ENCODE measurements at regions not wholly inside any gene's neighbourhood (a gene's known extent, or its start where the extent isn't known, plus 50 kb on each side); places are given as distances from the start of the nearest gene placed in this dataset.

DNA sequence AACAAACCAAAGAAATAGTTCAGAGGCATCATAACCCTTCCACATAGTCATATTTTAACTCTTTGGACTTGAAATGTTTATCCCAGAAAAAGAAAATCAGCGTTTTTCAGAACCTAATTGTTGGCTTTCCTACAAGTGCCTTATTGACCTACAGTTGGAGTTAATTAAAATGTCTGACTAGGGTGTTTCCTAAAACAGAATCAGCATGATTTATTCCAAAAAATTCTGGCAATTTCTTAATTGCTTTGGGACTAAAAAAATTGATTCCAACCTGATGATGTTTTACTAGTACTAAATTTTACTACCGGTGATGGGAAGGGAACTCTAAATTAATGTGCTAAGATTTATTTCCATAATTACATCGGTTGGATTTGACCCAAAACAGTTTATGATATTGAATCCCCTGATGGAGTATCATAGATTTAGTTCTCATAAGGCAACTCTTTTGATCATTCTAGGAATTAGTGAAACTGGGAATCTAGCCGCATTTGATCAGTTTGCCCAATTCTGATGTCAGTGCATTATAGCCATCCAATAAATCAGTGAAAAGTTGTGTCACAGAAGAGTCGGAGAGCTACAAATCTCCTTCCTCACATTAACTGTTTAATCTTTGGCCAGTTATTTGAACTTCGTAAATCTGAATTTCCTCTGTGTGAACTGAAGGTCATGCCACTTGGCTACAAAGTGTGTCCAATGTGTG, 134.3 kb upstream of the DSEL start:
- TF ChIP-seq, protein P1, sequence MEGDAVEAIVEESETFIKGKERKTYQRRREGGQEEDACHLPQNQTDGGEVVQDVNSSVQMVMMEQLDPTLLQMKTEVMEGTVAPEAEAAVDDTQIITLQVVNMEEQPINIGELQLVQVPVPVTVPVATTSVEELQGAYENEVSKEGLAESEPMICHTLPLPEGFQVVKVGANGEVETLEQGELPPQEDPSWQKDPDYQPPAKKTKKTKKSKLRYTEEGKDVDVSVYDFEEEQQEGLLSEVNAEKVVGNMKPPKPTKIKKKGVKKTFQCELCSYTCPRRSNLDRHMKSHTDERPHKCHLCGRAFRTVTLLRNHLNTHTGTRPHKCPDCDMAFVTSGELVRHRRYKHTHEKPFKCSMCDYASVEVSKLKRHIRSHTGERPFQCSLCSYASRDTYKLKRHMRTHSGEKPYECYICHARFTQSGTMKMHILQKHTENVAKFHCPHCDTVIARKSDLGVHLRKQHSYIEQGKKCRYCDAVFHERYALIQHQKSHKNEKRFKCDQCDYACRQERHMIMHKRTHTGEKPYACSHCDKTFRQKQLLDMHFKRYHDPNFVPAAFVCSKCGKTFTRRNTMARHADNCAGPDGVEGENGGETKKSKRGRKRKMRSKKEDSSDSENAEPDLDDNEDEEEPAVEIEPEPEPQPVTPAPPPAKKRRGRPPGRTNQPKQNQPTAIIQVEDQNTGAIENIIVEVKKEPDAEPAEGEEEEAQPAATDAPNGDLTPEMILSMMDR (IDR thresholded peaks at IDR 0.05; ENCODE audit: control insufficient read depth, insufficient read depth, low read depth, low read length, missing control alignments), result no peak
- no peak overlapping the region for H3K4me3 ChIP-seq (ENCODE audit: control insufficient read depth, low read depth, low read length)

GRCh38 chr18:67646890-67647289, 130.4 kb upstream of the DSEL start:
- TF ChIP-seq, protein P1 (IDR thresholded peaks at IDR 0.05; ENCODE audit: control insufficient read depth, insufficient read depth, low read depth, low read length, missing control alignments), result no peak
- DNase-seq (ENCODE audit: low read depth), result no peak
- H3K4me3 ChIP-seq (ENCODE audit: control insufficient read depth, low read depth, low read length), result no peak overlapping the region

More for the DNA sequence above, 134.3 kb upstream of the DSEL start:
- DNase-seq (ENCODE audit: low read depth), result no peak

DNA sequence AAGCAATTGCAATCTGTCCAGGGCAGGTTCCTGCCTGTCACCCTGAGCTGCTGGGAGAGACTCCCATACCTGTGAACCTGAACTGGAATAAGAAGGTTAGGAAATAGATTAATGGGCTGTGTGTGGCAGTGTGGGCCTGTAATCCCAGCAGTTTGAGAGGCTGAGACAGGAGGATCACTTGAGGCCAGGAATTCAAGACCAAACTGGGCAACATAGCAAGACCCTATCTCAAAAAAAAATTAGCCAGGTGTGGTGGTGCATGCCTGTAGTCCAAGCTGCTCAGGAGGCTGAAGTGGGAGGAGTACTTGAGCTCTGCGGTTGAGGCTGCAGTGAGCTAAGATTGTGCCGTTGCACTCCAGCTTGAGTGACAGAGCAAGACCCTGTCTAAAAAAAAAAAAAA, 127.7 kb upstream of the DSEL start:
- DNase-seq (ENCODE audit: low read depth), result no peak
- TF ChIP-seq, protein P1 (IDR thresholded peaks at IDR 0.05; ENCODE audit: control insufficient read depth, insufficient read depth, low read depth, low read length, missing control alignments), result no peak
- H3K4me3 ChIP-seq (ENCODE audit: control insufficient read depth, low read depth, low read length), result no peak overlapping the region

GRCh38 chr18:67639872-67640271, 123.4 kb upstream of the DSEL start:
- TF ChIP-seq, protein P1 (IDR thresholded peaks at IDR 0.05; ENCODE audit: control insufficient read depth, insufficient read depth, low read depth, low read length, missing control alignments), result no peak
- no peak for DNase-seq (ENCODE audit: low read depth)
- H3K4me3 ChIP-seq (ENCODE audit: control insufficient read depth, low read depth, low read length), result no peak overlapping the region

GRCh38 chr18:67636597-67637385, 120.3 kb upstream of the DSEL start:
- no peak for DNase-seq (ENCODE audit: low read depth)
- TF ChIP-seq, protein P1 (IDR thresholded peaks at IDR 0.05; ENCODE audit: control insufficient read depth, insufficient read depth, low read depth, low read length, missing control alignments), result no peak

GRCh38 chr18:67634631-67635338, 118.3 kb upstream of the DSEL start:
- no peak overlapping the region for H3K4me3 ChIP-seq (ENCODE audit: control insufficient read depth, low read depth, low read length)
- TF ChIP-seq, protein P1 (IDR thresholded peaks at IDR 0.05; ENCODE audit: control insufficient read depth, insufficient read depth, low read depth, low read length, missing control alignments), result no peak
- DNase-seq (ENCODE audit: low read depth), result no peak

More at GRCh38 chr18:67636597-67637385, 120.3 kb upstream of the DSEL start:
- H3K4me3 ChIP-seq (ENCODE audit: control insufficient read depth, low read depth, low read length), result no peak overlapping the region

Measured in AG09309 (cell line).